ENCODE measurements at regions not wholly inside any gene's neighbourhood (a gene's known extent, or its start where the extent isn't known, plus 50 kb on each side); places are given as distances from the start of the nearest gene placed in this dataset.

GRCh38 chr9:88927510-88927909 lies 63.8 kb upstream of the S1PR3 start:
- TF ChIP-seq CTCF (IDR thresholded peaks at IDR 0.05) (no peak), EZH2 (IDR thresholded peaks at IDR 0.05; ENCODE audit: borderline replicate concordance, insufficient read depth, low read depth, low read length, poor library complexity, severe bottlenecking) (no peak)

Measured in B cell (primary cell).